ENCODE measurements at regions not wholly inside any gene's neighbourhood (a gene's known extent, or its start where the extent isn't known, plus 50 kb on each side); places are given as distances from the start of the nearest gene placed in this dataset.

- H3K23ac ChIP-seq (ENCODE audit: low read depth, low read length, poor library complexity): no peak overlapping the region
- no peak overlapping the region for H3K4me2 ChIP-seq (ENCODE audit: insufficient read depth, low read length, poor library complexity, severe bottlenecking)
- no peak overlapping the region for H4K8ac ChIP-seq (ENCODE audit: low read depth, low read length)
- no peak overlapping the region for H3K4ac ChIP-seq (ENCODE audit: low read length)
- no peak overlapping the region for H3K18ac ChIP-seq (ENCODE audit: low read length)
- H3K79me1 ChIP-seq (ENCODE audit: low read depth, low read length): no peaks in the 10 kb centered on the region
- H3K36me3 ChIP-seq (replicated peaks in 1 of 2; ENCODE audit: control insufficient read depth in 2 of 2, insufficient read depth in 2 of 2, low read length in 2 of 2): no peaks in the 10 kb centered on the region
- H3K4me1 ChIP-seq (ENCODE audit: control insufficient read depth in 2 of 2, insufficient read depth in 1 of 2, low read depth in 1 of 2, low read length in 2 of 2): no peaks in the 10 kb centered on the region
- no peak overlapping the region for H3K27ac ChIP-seq (replicated peaks; ENCODE audit: low read length)
- no peak overlapping the region for H2BK12ac ChIP-seq (ENCODE audit: low read length)
- no peak overlapping the region for H2BK15ac ChIP-seq (ENCODE audit: low read length)
- H3K9ac ChIP-seq (ENCODE audit: low read depth, low read length, poor library complexity): no peak overlapping the region
- WGBS, 2 donors (ENCODE audit: extremely low coverage in 2 of 2, insufficient read length in 2 of 2, insufficient replicate concordance in 1 of 2): no CpG with 5 or more reads among the region's 1 CpG
- H3K9me3 ChIP-seq (replicated peaks in 1 of 2; ENCODE audit: control insufficient read depth in 2 of 2, insufficient read depth in 1 of 2, low read depth in 1 of 2, low read length in 2 of 2): no peaks in the 10 kb centered on the region
- DNase-seq (ENCODE audit: low spot score): no peak
- no peak overlapping the region for H3K14ac ChIP-seq (ENCODE audit: low read length)
- no peak overlapping the region for H2BK120ac ChIP-seq (ENCODE audit: low read depth, low read length)
- no peak overlapping the region for H2AFZ ChIP-seq (ENCODE audit: low read length)
- H2BK5ac ChIP-seq (ENCODE audit: low read length): no peak overlapping the region
- H3K4me3 ChIP-seq (ENCODE audit: low read length in 2 of 2): no peak overlapping the region
- H3K27me3 ChIP-seq (ENCODE audit: control insufficient read depth in 3 of 3, insufficient read depth in 3 of 3, low read depth in 1 of 3, low read length in 3 of 3): no peaks in the 10 kb centered on the region
- no peak overlapping the region for H2AK5ac ChIP-seq (ENCODE audit: low read depth, low read length)
- H4K91ac ChIP-seq (ENCODE audit: low read depth, low read length, poor library complexity): no peak overlapping the region
Observed at GRCh38 chr1:60458111-60458510, 384.5 kb upstream of the C1orf87 start.

DNA sequence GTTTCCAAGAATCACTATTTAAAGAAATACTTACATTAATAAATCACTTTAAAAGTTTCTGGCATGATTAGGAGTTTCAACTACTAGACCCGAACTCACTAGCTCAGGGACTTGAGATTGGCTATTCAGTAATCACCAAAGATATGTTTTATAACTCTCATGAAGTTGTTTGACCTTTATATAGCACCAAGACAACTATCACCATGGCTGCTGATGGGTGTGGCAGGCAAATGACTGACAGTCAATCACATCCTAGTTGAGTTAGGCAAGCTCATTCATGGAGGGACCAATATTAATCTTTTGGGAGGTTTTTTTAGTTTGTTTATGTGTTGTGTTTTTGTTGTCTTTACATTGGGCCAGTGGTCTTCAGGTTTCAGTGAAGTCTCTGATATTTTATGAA lies 376.3 kb upstream of the C1orf87 start:
- Histone ChIP-seq H3K27ac (replicated peaks; ENCODE audit: low read length) (no peak overlapping the region), H2BK15ac (ENCODE audit: low read length) (no peak overlapping the region), H2BK12ac (ENCODE audit: low read length) (no peak overlapping the region), H2AFZ (ENCODE audit: low read length) (no peak overlapping the region), H3K36me3 (replicated peaks in 1 of 2; ENCODE audit: control insufficient read depth in 2 of 2, insufficient read depth in 2 of 2, low read length in 2 of 2) (no peaks in the 10 kb centered on the region), H3K9me3 (replicated peaks in 1 of 2; ENCODE audit: control insufficient read depth in 2 of 2, insufficient read depth in 1 of 2, low read depth in 1 of 2, low read length in 2 of 2) (no peaks in the 10 kb centered on the region), H3K79me1 (ENCODE audit: low read depth, low read length) (no peaks in the 10 kb centered on the region), H4K91ac (ENCODE audit: low read depth, low read length, poor library complexity) (no peak overlapping the region), H3K4ac (ENCODE audit: low read length) (no peak overlapping the region), H2BK5ac (ENCODE audit: low read length) (no peak overlapping the region), H3K4me2 (ENCODE audit: insufficient read depth, low read length, poor library complexity, severe bottlenecking) (no peak overlapping the region), H3K23ac (ENCODE audit: low read depth, low read length, poor library complexity) (no peak overlapping the region), H3K27me3 (ENCODE audit: control insufficient read depth in 3 of 3, insufficient read depth in 3 of 3, low read depth in 1 of 3, low read length in 3 of 3) (no peaks in the 10 kb centered on the region), H3K4me3 (ENCODE audit: low read length in 2 of 2) (no peak overlapping the region), H3K14ac (ENCODE audit: low read length) (no peak overlapping the region), H2BK120ac (ENCODE audit: low read depth, low read length) (no peak overlapping the region), H3K18ac (ENCODE audit: low read length) (no peak overlapping the region), H3K4me1 (ENCODE audit: control insufficient read depth in 2 of 2, insufficient read depth in 1 of 2, low read depth in 1 of 2, low read length in 2 of 2) (peaks cover 0 to 1% of the 10 kb centered on the region in 2 donors), H3K9ac (ENCODE audit: low read depth, low read length, poor library complexity) (no peak overlapping the region), H4K8ac (ENCODE audit: low read depth, low read length) (no peak overlapping the region), H2AK5ac (ENCODE audit: low read depth, low read length) (no peak overlapping the region)
- no peak for DNase-seq (ENCODE audit: low spot score)
- whole genome bisulfite sequencing, 2 donors (ENCODE audit: extremely low coverage in 2 of 2, insufficient read length in 2 of 2, insufficient replicate concordance in 1 of 2): no CpG with 5 or more reads among the region's 1 CpG

GRCh38 chr1:60448850-60449249 lies 375.3 kb upstream of the C1orf87 start:
- Histone ChIP-seq H3K14ac (ENCODE audit: low read length) (no peak overlapping the region), H3K4me1 (ENCODE audit: control insufficient read depth in 2 of 2, insufficient read depth in 1 of 2, low read depth in 1 of 2, low read length in 2 of 2) (peaks cover 0 to 1% of the 10 kb centered on the region in 2 donors), H4K91ac (ENCODE audit: low read depth, low read length, poor library complexity) (no peak overlapping the region), H3K4me3 (ENCODE audit: low read length in 2 of 2) (no peak overlapping the region), H2BK5ac (ENCODE audit: low read length) (no peak overlapping the region), H3K27me3 (ENCODE audit: control insufficient read depth in 3 of 3, insufficient read depth in 3 of 3, low read depth in 1 of 3, low read length in 3 of 3) (no peaks in the 10 kb centered on the region), H3K23ac (ENCODE audit: low read depth, low read length, poor library complexity) (no peak overlapping the region), H3K79me1 (ENCODE audit: low read depth, low read length) (no peaks in the 10 kb centered on the region), H3K4me2 (ENCODE audit: insufficient read depth, low read length, poor library complexity, severe bottlenecking) (no peak overlapping the region), H2AK5ac (ENCODE audit: low read depth, low read length) (no peak overlapping the region), H4K8ac (ENCODE audit: low read depth, low read length) (no peak overlapping the region), H3K9me3 (replicated peaks in 1 of 2; ENCODE audit: control insufficient read depth in 2 of 2, insufficient read depth in 1 of 2, low read depth in 1 of 2, low read length in 2 of 2) (no peaks in the 10 kb centered on the region), H3K9ac (ENCODE audit: low read depth, low read length, poor library complexity) (no peak overlapping the region), H2AFZ (ENCODE audit: low read length) (no peak overlapping the region), H2BK12ac (ENCODE audit: low read length) (no peak overlapping the region), H3K18ac (ENCODE audit: low read length) (no peak overlapping the region), H3K36me3 (replicated peaks in 1 of 2; ENCODE audit: control insufficient read depth in 2 of 2, insufficient read depth in 2 of 2, low read length in 2 of 2) (no peaks in the 10 kb centered on the region), H2BK15ac (ENCODE audit: low read length) (no peak overlapping the region), H3K4ac (ENCODE audit: low read length) (no peak overlapping the region), H3K27ac (replicated peaks; ENCODE audit: low read length) (no peak overlapping the region), H2BK120ac (ENCODE audit: low read depth, low read length) (no peak overlapping the region)
- WGBS, 2 donors (ENCODE audit: extremely low coverage in 2 of 2, insufficient read length in 2 of 2, insufficient replicate concordance in 1 of 2): no CpG with 5 or more reads among the region's 1 CpG
- DNase-seq (ENCODE audit: low spot score): no peak

GRCh38 chr1:60444680-60445079 lies 371.1 kb upstream of the C1orf87 start:
- H3K36me3 ChIP-seq (replicated peaks in 1 of 2; ENCODE audit: control insufficient read depth in 2 of 2, insufficient read depth in 2 of 2, low read length in 2 of 2): no peaks in the 10 kb centered on the region
- H3K79me1 ChIP-seq (ENCODE audit: low read depth, low read length): no peaks in the 10 kb centered on the region
- DNase-seq (ENCODE audit: low spot score): no peak
- no peak overlapping the region for H3K4ac ChIP-seq (ENCODE audit: low read length)
- no peak overlapping the region for H2BK12ac ChIP-seq (ENCODE audit: low read length)
- H4K91ac ChIP-seq (ENCODE audit: low read depth, low read length, poor library complexity): no peak overlapping the region
- no peaks in the 10 kb centered on the region for H3K27me3 ChIP-seq (ENCODE audit: control insufficient read depth in 3 of 3, insufficient read depth in 3 of 3, low read depth in 1 of 3, low read length in 3 of 3)
- H3K4me3 ChIP-seq (ENCODE audit: low read length in 2 of 2): no peak overlapping the region
- no CpG with 5 or more reads among the region's 1 CpG for WGBS, 2 donors (ENCODE audit: extremely low coverage in 2 of 2, insufficient read length in 2 of 2, insufficient replicate concordance in 1 of 2)
- no peak overlapping the region for H2BK5ac ChIP-seq (ENCODE audit: low read length)
- no peak overlapping the region for H3K18ac ChIP-seq (ENCODE audit: low read length)
- no peak overlapping the region for H3K23ac ChIP-seq (ENCODE audit: low read depth, low read length, poor library complexity)
- no peak overlapping the region for H2AK5ac ChIP-seq (ENCODE audit: low read depth, low read length)
- H3K9me3 ChIP-seq (replicated peaks in 1 of 2; ENCODE audit: control insufficient read depth in 2 of 2, insufficient read depth in 1 of 2, low read depth in 1 of 2, low read length in 2 of 2): no peaks in the 10 kb centered on the region
- H3K9ac ChIP-seq (ENCODE audit: low read depth, low read length, poor library complexity): no peak overlapping the region
- H4K8ac ChIP-seq (ENCODE audit: low read depth, low read length): no peak overlapping the region
- H3K4me1 ChIP-seq (ENCODE audit: control insufficient read depth in 2 of 2, insufficient read depth in 1 of 2, low read depth in 1 of 2, low read length in 2 of 2): peaks cover 0 to 1% of the 10 kb centered on the region in 2 donors
- no peak overlapping the region for H3K27ac ChIP-seq (replicated peaks; ENCODE audit: low read length)
- no peak overlapping the region for H3K14ac ChIP-seq (ENCODE audit: low read length)
- no peak overlapping the region for H2BK120ac ChIP-seq (ENCODE audit: low read depth, low read length)
- H2AFZ ChIP-seq (ENCODE audit: low read length): no peak overlapping the region
- no peak overlapping the region for H3K4me2 ChIP-seq (ENCODE audit: insufficient read depth, low read length, poor library complexity, severe bottlenecking)
- H2BK15ac ChIP-seq (ENCODE audit: low read length): no peak overlapping the region
